AG04450 (cell line): ENCODE measurements at regions not wholly inside any gene's neighbourhood (a gene's known extent, or its start where the extent isn't known, plus 50 kb on each side); places are given as distances from the start of the nearest gene placed in this dataset.

Source experiments
- CTCF ChIA-PET: fragments of 300-600, 350-600 bp; formaldehyde crosslinking; extraction: SDS; loops from one replicate; lab custom pipeline; 2022; ENCODE audit warnings: antibody characterized with exemption, inconsistent platforms; lab: Charles Lee
- POLR2A ChIA-PET: fragments of 350-600 bp; formaldehyde crosslinking; extraction: SDS; loops from one replicate; lab custom pipeline; 2021; ENCODE audit warnings: antibody characterized with exemption, inconsistent platforms; lab: Yijun Ruan, JAX
- DNase-seq: peaks from one replicate; pipeline ENCODE4 v3.0.0-alpha.2; 2011; ENCODE audit warnings: low read depth, low spot score
- H3K27ac ChIP-seq: one replicate; pipeline ENCODE4 v1.5.1; 2012; ENCODE audit warnings: low read depth, low read length, control low read depth
- H3K27me3 ChIP-seq: one replicate; pipeline ENCODE4 v1.6.0; 2012; ENCODE audit warnings: low read length; ENCODE audit not compliant: control insufficient read depth, insufficient read depth
- H3K4me3 ChIP-seq: 2 replicates; pipeline ENCODE4 v1.5.1; 2011; ENCODE audit warnings: mild to moderate bottlenecking, low read depth, low read length, control low read depth
- H3K9me3 ChIP-seq: 2 replicates; pipeline ENCODE4 v1.5.1; 2012; ENCODE audit warnings: low read length; ENCODE audit not compliant: control insufficient read depth, insufficient read depth
- TF ChIP-seq, protein P1 (sequence below): IDR thresholded peaks from 2 replicates; pipeline ENCODE4 v1.5.1; 2011; ENCODE audit warnings: low read depth, low read length, control low read depth, inconsistent platforms

DNA sequence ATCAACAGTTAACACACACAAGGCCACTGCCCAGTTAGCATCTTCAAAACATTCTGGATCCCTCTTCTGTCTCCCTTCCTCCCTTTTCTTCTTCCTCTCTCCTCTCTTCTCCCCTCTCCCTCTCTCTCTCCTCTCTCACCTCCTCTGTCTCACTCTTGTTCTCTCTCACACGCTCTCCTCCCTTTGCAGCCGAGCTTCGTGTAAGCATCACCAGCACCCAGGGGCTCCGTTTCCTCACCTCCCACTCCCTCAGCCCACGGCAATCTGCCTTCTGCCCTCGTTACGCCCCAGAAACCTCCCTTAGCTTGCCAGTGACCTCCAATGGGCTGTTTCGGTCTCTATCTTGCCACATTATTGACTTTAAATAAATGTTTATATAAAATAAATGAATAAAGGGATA is 147.4 kb downstream of the TEX36 start:
- TF ChIP-seq, protein P1, sequence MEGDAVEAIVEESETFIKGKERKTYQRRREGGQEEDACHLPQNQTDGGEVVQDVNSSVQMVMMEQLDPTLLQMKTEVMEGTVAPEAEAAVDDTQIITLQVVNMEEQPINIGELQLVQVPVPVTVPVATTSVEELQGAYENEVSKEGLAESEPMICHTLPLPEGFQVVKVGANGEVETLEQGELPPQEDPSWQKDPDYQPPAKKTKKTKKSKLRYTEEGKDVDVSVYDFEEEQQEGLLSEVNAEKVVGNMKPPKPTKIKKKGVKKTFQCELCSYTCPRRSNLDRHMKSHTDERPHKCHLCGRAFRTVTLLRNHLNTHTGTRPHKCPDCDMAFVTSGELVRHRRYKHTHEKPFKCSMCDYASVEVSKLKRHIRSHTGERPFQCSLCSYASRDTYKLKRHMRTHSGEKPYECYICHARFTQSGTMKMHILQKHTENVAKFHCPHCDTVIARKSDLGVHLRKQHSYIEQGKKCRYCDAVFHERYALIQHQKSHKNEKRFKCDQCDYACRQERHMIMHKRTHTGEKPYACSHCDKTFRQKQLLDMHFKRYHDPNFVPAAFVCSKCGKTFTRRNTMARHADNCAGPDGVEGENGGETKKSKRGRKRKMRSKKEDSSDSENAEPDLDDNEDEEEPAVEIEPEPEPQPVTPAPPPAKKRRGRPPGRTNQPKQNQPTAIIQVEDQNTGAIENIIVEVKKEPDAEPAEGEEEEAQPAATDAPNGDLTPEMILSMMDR = no peak
- Histone ChIP-seq H3K27me3 (peaks cover 1% of the 10 kb centered on the region), H3K27ac (no peak overlapping the region), H3K4me3 (no peak overlapping the region), H3K9me3 (no peaks in the 10 kb centered on the region)
- POLR2A ChIA-PET = no interaction called here
- CTCF ChIA-PET = no interaction called here
- DNase-seq = no peak

DNA sequence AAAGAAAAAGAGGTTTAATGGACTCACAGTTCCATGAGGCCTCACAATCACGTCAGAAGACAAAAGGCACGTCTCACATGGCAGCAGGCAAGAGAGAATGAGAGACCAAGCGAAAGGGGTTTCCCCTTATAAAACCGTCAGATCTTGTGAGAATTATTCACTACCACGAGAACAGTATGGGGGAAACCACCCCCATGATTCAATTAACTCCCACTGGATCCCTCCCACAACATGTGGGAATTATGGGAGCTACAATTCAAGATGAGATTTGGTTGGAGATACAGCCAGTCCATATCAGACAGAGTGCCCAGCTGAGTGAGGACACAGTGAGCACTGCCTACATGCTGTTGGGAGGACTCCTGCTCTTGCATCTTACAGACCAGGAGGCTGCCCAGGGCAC is 148.4 kb downstream of the TEX36 start:
- POLR2A ChIA-PET = no interaction called here
- Histone ChIP-seq H3K27me3 (peaks cover 5% of the 10 kb centered on the region), H3K27ac (no peak overlapping the region), H3K4me3 (no peak overlapping the region), H3K9me3 (no peaks in the 10 kb centered on the region)
- CTCF ChIA-PET = no interaction called here
- DNase-seq = no peak
- TF ChIP-seq, protein P1 = no peak

DNA sequence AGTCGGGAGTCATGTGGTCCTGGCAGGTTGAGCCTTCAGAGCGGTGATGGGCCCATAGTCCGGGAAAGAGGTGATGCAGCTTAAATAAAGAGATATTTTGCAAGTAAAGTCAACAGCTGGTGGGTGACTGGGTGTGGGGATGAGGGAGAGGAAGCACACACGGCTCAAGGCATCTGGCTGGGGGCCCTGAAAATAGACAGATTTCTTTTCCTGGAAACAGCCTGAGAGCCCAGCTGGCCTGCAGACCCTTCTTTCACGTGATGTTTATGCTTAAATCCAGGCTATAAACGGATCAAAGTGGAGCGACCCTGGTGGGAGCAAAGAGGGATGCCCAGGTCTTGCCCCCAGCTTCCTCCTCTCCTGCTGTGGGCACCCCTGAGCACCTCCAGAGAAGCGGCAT is 149.1 kb downstream of the TEX36 start:
- CTCF ChIA-PET = no interaction called here
- no peak for DNase-seq
- TF ChIP-seq, protein P1 = no peak
- H3K9me3 ChIP-seq = no peaks in the 10 kb centered on the region
- POLR2A ChIA-PET = no interaction called here
- no peak overlapping the region for H3K4me3 ChIP-seq
- peaks cover 5% of the 10 kb centered on the region for H3K27me3 ChIP-seq
- no peak overlapping the region for H3K27ac ChIP-seq

DNA sequence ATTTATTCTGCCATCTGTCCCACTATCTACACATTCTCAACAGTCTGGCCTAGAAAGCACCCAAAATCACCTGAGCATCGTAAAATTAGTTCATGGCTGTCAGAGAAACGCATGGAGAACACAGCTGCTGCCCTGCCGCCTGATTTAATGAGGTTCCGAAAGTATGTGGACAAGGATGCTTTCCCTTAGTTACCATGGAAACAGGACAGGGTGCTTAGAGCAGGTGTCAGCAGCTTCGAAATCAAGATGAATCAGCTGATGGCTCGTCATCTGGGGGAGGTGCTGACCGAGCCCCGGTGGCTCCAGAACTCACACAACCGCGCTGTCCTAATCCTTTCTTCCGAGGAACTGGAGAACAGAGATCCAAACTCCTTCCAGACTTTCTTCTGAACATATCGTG is 151.5 kb downstream of the TEX36 start:
- no peak overlapping the region for H3K27ac ChIP-seq
- DNase-seq = no peak
- POLR2A ChIA-PET = no interaction called here
- H3K4me3 ChIP-seq = no peak overlapping the region
- peaks cover 5% of the 10 kb centered on the region for H3K27me3 ChIP-seq
- CTCF ChIA-PET = no interaction called here
- no peaks in the 10 kb centered on the region for H3K9me3 ChIP-seq
- TF ChIP-seq, protein P1 = no peak

DNA sequence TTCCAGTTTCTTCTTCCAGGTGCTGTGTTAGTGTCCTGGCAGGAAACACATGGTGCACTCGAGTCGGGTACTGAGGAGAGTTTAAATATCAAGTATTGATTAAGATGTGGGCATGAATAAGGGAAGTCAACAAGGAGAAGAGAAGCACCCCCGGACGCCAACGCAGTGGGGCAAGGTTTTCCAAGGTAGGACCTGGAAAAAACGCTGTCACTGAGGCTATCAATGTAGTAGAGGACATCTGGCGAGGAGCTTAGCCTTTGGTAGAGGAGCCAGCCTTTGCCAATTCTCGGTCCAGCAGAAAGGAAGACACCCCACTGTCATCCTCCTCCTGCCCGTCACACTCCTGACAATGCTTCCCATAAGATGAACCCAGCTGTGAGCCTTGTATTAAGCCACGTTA is 159.6 kb downstream of the TEX36 start:
- no peak overlapping the region for H3K4me3 ChIP-seq
- H3K27me3 ChIP-seq = peaks cover 4% of the 10 kb centered on the region
- TF ChIP-seq, protein P1 = no peak
- H3K27ac ChIP-seq = no peak overlapping the region
- CTCF ChIA-PET = interaction anchor here (2.0 kb wide), 1 partner anchor 10 kb away, joined by 9 read pairs; no protein-coding TSS in a partner anchor
- DNase-seq = no peak
- H3K9me3 ChIP-seq = no peaks in the 10 kb centered on the region; the same call in 1 of the 2 replicates
- POLR2A ChIA-PET = no interaction called here
